ENCODE measurements at regions not wholly inside any gene's neighbourhood (a gene's known extent, or its start where the extent isn't known, plus 50 kb on each side); places are given as distances from the start of the nearest gene placed in this dataset.

- Histone ChIP-seq H3K36me3 (ENCODE audit: control insufficient read depth, insufficient read depth, low read length) (no peaks in the 10 kb centered on the region), H3K4me3 (ENCODE audit: low read depth, low read length) (no peak overlapping the region), H3K27me3 (ENCODE audit: control insufficient read depth, insufficient read depth, low read length) (no peaks in the 10 kb centered on the region)
- DNase-seq (ENCODE audit: low read depth), result no peak
- no peak for TF ChIP-seq CTCF (IDR thresholded peaks at IDR 0.05; ENCODE audit: insufficient read depth, low read length, poor library complexity, severe bottlenecking)
Measured at GRCh38 chr10:31621733-31622132, 302.7 kb downstream of the ZEB1 start.

GRCh38 chr10:31620226-31621151 is 301.5 kb downstream of the ZEB1 start:
- no peaks in the 10 kb centered on the region for H3K36me3 ChIP-seq (ENCODE audit: control insufficient read depth, insufficient read depth, low read length)
- no peak overlapping the region for H3K4me3 ChIP-seq (ENCODE audit: low read depth, low read length)
- no peaks in the 10 kb centered on the region for H3K27me3 ChIP-seq (ENCODE audit: control insufficient read depth, insufficient read depth, low read length)
- peak; percentile 15 for TF ChIP-seq CTCF (IDR thresholded peaks at IDR 0.05; ENCODE audit: insufficient read depth, low read length, poor library complexity, severe bottlenecking)
- DNase-seq (ENCODE audit: low read depth), result no peak

- no peak for DNase-seq (ENCODE audit: low read depth)
- no peak for TF ChIP-seq CTCF (IDR thresholded peaks at IDR 0.05; ENCODE audit: insufficient read depth, low read length, poor library complexity, severe bottlenecking)
- Histone ChIP-seq H3K4me3 (ENCODE audit: low read depth, low read length) (no peak overlapping the region), H3K27me3 (ENCODE audit: control insufficient read depth, insufficient read depth, low read length) (no peaks in the 10 kb centered on the region), H3K36me3 (ENCODE audit: control insufficient read depth, insufficient read depth, low read length) (no peaks in the 10 kb centered on the region)
Measured at GRCh38 chr10:31619531-31620061, 300.6 kb downstream of the ZEB1 start.

GRCh38 chr10:31618541-31619291 is 299.7 kb downstream of the ZEB1 start:
- H3K4me3 ChIP-seq (ENCODE audit: low read depth, low read length), result no peak overlapping the region
- no peak for TF ChIP-seq CTCF (IDR thresholded peaks at IDR 0.05; ENCODE audit: insufficient read depth, low read length, poor library complexity, severe bottlenecking)
- H3K36me3 ChIP-seq (ENCODE audit: control insufficient read depth, insufficient read depth, low read length), result no peaks in the 10 kb centered on the region
- DNase-seq (ENCODE audit: low read depth), result no peak
- H3K27me3 ChIP-seq (ENCODE audit: control insufficient read depth, insufficient read depth, low read length), result no peaks in the 10 kb centered on the region

- H3K36me3 ChIP-seq (ENCODE audit: control insufficient read depth, insufficient read depth, low read length), result no peaks in the 10 kb centered on the region
- TF ChIP-seq CTCF (IDR thresholded peaks at IDR 0.05; ENCODE audit: insufficient read depth, low read length, poor library complexity, severe bottlenecking), result no peak
- H3K4me3 ChIP-seq (ENCODE audit: low read depth, low read length), result no peak overlapping the region
- DNase-seq (ENCODE audit: low read depth), result no peak
- H3K27me3 ChIP-seq (ENCODE audit: control insufficient read depth, insufficient read depth, low read length), result no peaks in the 10 kb centered on the region
Measured at GRCh38 chr10:31617757-31618156, 298.7 kb downstream of the ZEB1 start.

Measured in kidney epithelial cell (primary cell).